ENCODE measurements at regions not wholly inside any gene's neighbourhood (a gene's known extent, or its start where the extent isn't known, plus 50 kb on each side); places are given as distances from the start of the nearest gene placed in this dataset.

DNA sequence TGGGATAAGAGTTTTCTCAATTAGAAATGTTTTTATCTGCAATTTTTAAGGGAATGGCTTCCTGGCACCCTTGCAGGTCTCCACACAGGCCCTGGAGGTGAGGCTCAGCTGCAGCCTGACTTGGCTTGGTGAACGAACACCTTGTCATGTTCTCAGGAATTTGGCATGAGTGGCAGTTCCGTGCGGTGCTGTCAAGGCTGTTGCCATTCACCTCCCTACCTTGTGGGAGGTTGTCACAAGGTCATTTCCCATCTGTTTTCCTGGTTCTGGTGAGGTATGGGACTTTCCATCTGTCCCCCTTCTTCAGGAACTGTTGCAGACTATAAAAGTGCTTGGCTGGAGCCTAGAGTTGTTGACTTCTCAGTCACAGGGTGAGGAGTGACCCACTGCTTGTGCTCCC, 82.9 kb downstream of the ELOVL4 start:
- intact Hi-C loops (cut with micrococcal nuclease) = no loop called here
- no peak for FAIRE-seq
- H3K4me2 ChIP-seq (ENCODE audit: insufficient read depth, low read length) = no peak overlapping the region

DNA sequence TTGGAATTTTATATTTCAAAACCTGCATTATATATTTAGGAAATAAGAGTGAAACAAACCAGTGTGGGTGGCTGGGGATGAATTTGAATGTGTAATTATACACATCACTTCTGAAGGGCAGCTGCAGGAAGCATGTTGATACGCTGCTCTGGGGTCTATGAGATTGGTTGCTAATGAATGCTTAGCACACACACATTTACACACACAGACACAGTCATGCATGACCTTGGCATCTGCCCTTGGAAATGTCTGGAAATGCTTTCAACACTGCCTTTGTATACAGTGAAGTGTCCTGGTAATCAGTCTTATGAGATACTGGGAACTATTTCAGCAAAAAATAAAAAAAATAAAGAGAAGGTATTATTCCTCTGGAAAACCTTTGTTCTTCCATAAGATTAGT, 83.4 kb downstream of the ELOVL4 start:
- ChIA-PET CTCF (interaction anchor here (1.0 kb wide), 1 partner anchor 101 kb away, joined by 3 read pairs; no protein-coding TSS in a partner anchor), POLR2A (no interaction called here)
- DNase-seq (ENCODE audit: low read depth, low spot score) (no peak), FAIRE-seq (no peak)
- H3K4me1 ChIP-seq (ENCODE audit: control insufficient read depth, extremely low read depth, insufficient read depth, low read length) = no peaks in the 10 kb centered on the region
- no peaks in the 10 kb centered on the region for H4K20me1 ChIP-seq (replicated peaks; ENCODE audit: control insufficient read depth, extremely low read depth, insufficient read depth, low read length)
- no peaks in the 10 kb centered on the region for H3K9me3 ChIP-seq (replicated peaks; ENCODE audit: control insufficient read depth, insufficient read depth, low read length)
- H3K4me2 ChIP-seq (ENCODE audit: insufficient read depth, low read length) = no peak overlapping the region
- H3K27ac ChIP-seq (ENCODE audit: insufficient read depth, low read depth, low read length) = no peak overlapping the region
- intact Hi-C loops (cut with micrococcal nuclease) (no loop called here), dilution Hi-C loops (cut with MboI; ENCODE audit: extremely low pct_ligation_motif_present, low sequenced_read_pairs) (no loop called here)
- H3K27me3 ChIP-seq (ENCODE audit: control insufficient read depth in 2 of 2, insufficient read depth in 2 of 2, low read length in 2 of 2) = peaks cover 6 to 13% of the 10 kb centered on the region in 2 experiments
- no peak overlapping the region for H2AFZ ChIP-seq (ENCODE audit: low read depth, low read length)
- no peak overlapping the region for H3K4me3 ChIP-seq (replicated peaks in 1 of 3; ENCODE audit: insufficient read depth in 1 of 3, low read depth in 1 of 3, low read length in 3 of 3)
- BruUV-seq (replicated peaks) = no TSS peak
- H3K79me2 ChIP-seq (ENCODE audit: control insufficient read depth, insufficient read depth, low read length) = no peaks in the 10 kb centered on the region
- no peaks in the 10 kb centered on the region for H3K36me3 ChIP-seq (ENCODE audit: control insufficient read depth in 2 of 2, extremely low read depth in 1 of 2, insufficient read depth in 2 of 2, low read length in 2 of 2)
- no peaks in the 10 kb centered on the region for H3K9me1 ChIP-seq (replicated peaks; ENCODE audit: control insufficient read depth, extremely low read depth, insufficient read depth, low read length)
- no peak overlapping the region for H3K9ac ChIP-seq (replicated peaks; ENCODE audit: extremely low read depth, insufficient read depth, low read length)
- no peak for TF ChIP-seq FOS (IDR thresholded peaks at IDR 0.05; ENCODE audit: borderline replicate concordance, insufficient read depth, low read length)

More for the DNA sequence above, 82.9 kb downstream of the ELOVL4 start:
- Histone ChIP-seq H2AFZ (ENCODE audit: low read depth, low read length) (no peak overlapping the region), H3K9me1 (replicated peaks; ENCODE audit: control insufficient read depth, extremely low read depth, insufficient read depth, low read length) (no peaks in the 10 kb centered on the region), H3K4me3 (replicated peaks in 1 of 3; ENCODE audit: insufficient read depth in 1 of 3, low read depth in 1 of 3, low read length in 3 of 3) (no peak overlapping the region), H3K27ac (ENCODE audit: insufficient read depth, low read depth, low read length) (no peak overlapping the region), H3K27me3 (ENCODE audit: control insufficient read depth in 2 of 2, insufficient read depth in 2 of 2, low read length in 2 of 2) (peaks cover 6 to 13% of the 10 kb centered on the region in 2 experiments), H3K36me3 (ENCODE audit: control insufficient read depth in 2 of 2, extremely low read depth in 1 of 2, insufficient read depth in 2 of 2, low read length in 2 of 2) (no peaks in the 10 kb centered on the region), H3K79me2 (ENCODE audit: control insufficient read depth, insufficient read depth, low read length) (no peaks in the 10 kb centered on the region), H4K20me1 (replicated peaks; ENCODE audit: control insufficient read depth, extremely low read depth, insufficient read depth, low read length) (no peaks in the 10 kb centered on the region), H3K9ac (replicated peaks; ENCODE audit: extremely low read depth, insufficient read depth, low read length) (no peak overlapping the region), H3K4me1 (ENCODE audit: control insufficient read depth, extremely low read depth, insufficient read depth, low read length) (no peaks in the 10 kb centered on the region), H3K9me3 (replicated peaks; ENCODE audit: control insufficient read depth, insufficient read depth, low read length) (no peaks in the 10 kb centered on the region)
- ChIA-PET POLR2A (no interaction called here), CTCF (interaction anchor here (0.8 to 1.0 kb wide), 2 partner anchors 11 to 102 kb away, joined by 3 read pairs; no protein-coding TSS in a partner anchor)
- TF ChIP-seq JUN (IDR thresholded peaks at IDR 0.05; ENCODE audit: borderline replicate concordance, insufficient read depth, insufficient read length, low read depth) = no peak
- no peak for TF ChIP-seq EZH2 (IDR thresholded peaks at IDR 0.05; ENCODE audit: borderline replicate concordance, low read depth, low read length, severe bottlenecking)
- no peak for DNase-seq (ENCODE audit: low read depth, low spot score)
- dilution Hi-C loops (cut with MboI; ENCODE audit: extremely low pct_ligation_motif_present, low sequenced_read_pairs) = no loop called here
- BruUV-seq (replicated peaks) = no TSS peak

Data from endothelial cell of umbilical vein (primary cell).